H9 (cell line): ENCODE measurements at regions not wholly inside any gene's neighbourhood (a gene's known extent, or its start where the extent isn't known, plus 50 kb on each side); places are given as distances from the start of the nearest gene placed in this dataset.

Experiments used
- DNase-seq: peaks from one replicate; pipeline ENCODE4 v3.0.0-alpha.2; 2017
- H2AFZ ChIP-seq: one replicate; pipeline ENCODE4 v1.6.1; 2013; ENCODE audit warnings: mild to moderate bottlenecking, low read length, control low read depth, moderate library complexity
- H2AK5ac ChIP-seq: 2 replicates; pipeline ENCODE4 v1.6.1; 2013; ENCODE audit warnings: low read length, control low read depth, mixed read lengths; ENCODE audit not compliant: insufficient read length
- H2BK120ac ChIP-seq: one replicate; pipeline ENCODE4 v1.6.1; 2013; ENCODE audit warnings: low read depth, mild to moderate bottlenecking, low read length, control low read depth, inconsistent platforms; ENCODE audit not compliant: poor library complexity, severe bottlenecking
- H2BK12ac ChIP-seq: 2 replicates; pipeline ENCODE4 v1.6.1; 2013; ENCODE audit warnings: low read length, control low read depth, mixed read lengths, low read depth; ENCODE audit not compliant: insufficient read length
- H2BK15ac ChIP-seq: 2 replicates; pipeline ENCODE4 v1.6.1; 2013; ENCODE audit warnings: low read depth, low read length, control low read depth
- H2BK20ac ChIP-seq: one replicate; pipeline ENCODE4 v1.6.1; 2013; ENCODE audit warnings: low read depth, mild to moderate bottlenecking, low read length, control low read depth, inconsistent platforms; ENCODE audit not compliant: poor library complexity, severe bottlenecking
- H2BK5ac ChIP-seq: 2 replicates; pipeline ENCODE4 v1.6.1; 2013; ENCODE audit warnings: low read length, control low read depth, mixed read lengths; ENCODE audit not compliant: insufficient read length
- H3K14ac ChIP-seq: 2 replicates; pipeline ENCODE4 v1.6.1; 2013; ENCODE audit warnings: low read length, control low read depth; ENCODE audit not compliant: insufficient read depth
- H3K18ac ChIP-seq: 2 replicates; pipeline ENCODE4 v1.6.1; 2013; ENCODE audit warnings: low read depth, mild to moderate bottlenecking, mixed read lengths, low read length, control low read depth; ENCODE audit not compliant: insufficient read length
- H3K23ac ChIP-seq: 2 replicates; pipeline ENCODE4 v1.6.1; 2013; ENCODE audit warnings: low read length, control low read depth, mixed read lengths, low read depth; ENCODE audit not compliant: insufficient read length
- H3K23me2 ChIP-seq: 2 replicates; pipeline ENCODE4 v1.6.1; 2013; ENCODE audit warnings: low read depth, mild to moderate bottlenecking, mixed read lengths, low read length, control low read depth; ENCODE audit not compliant: insufficient read length, poor library complexity, severe bottlenecking
- H3K27ac ChIP-seq: 2 replicates; pipeline ENCODE4 v1.5.1; 2013; ENCODE audit warnings: low read length, control low read depth, mixed read lengths, low read depth; ENCODE audit not compliant: insufficient read length
- H3K27me3 ChIP-seq: 2 replicates; pipeline ENCODE4 v1.6.1; 2013; ENCODE audit warnings: low read length, control low read depth, inconsistent platforms; ENCODE audit not compliant: insufficient read depth
- H3K4ac ChIP-seq: 2 replicates; pipeline ENCODE4 v1.6.1; 2013; ENCODE audit warnings: low read depth, mild to moderate bottlenecking, control low read depth, inconsistent platforms, low read length, moderate library complexity
- H3K4me1 ChIP-seq: 2 replicates; pipeline ENCODE4 v1.6.1; 2013; ENCODE audit warnings: low read length, control low read depth, inconsistent platforms; ENCODE audit not compliant: insufficient read depth
- H3K4me2 ChIP-seq: 2 replicates; pipeline ENCODE4 v1.6.1; 2013; ENCODE audit warnings: low read length, control low read depth, mixed read lengths; ENCODE audit not compliant: insufficient read length, insufficient read depth
- H3K56ac ChIP-seq: 2 replicates; pipeline ENCODE4 v1.6.1; 2013; ENCODE audit warnings: low read depth, mild to moderate bottlenecking, mixed read lengths, low read length, control low read depth; ENCODE audit not compliant: insufficient read length
- H3K79me1 ChIP-seq: 2 replicates; pipeline ENCODE4 v1.6.1; 2013; ENCODE audit warnings: low read depth, mild to moderate bottlenecking, moderate library complexity, low read length, control low read depth, inconsistent platforms; ENCODE audit not compliant: insufficient read depth, poor library complexity, severe bottlenecking
- H3K79me2 ChIP-seq: 2 replicates; pipeline ENCODE4 v1.6.1; 2013; ENCODE audit warnings: low read length, control low read depth, inconsistent platforms; ENCODE audit not compliant: insufficient read depth
- H3K9ac ChIP-seq: 2 replicates; pipeline ENCODE4 v1.6.1; 2013; ENCODE audit warnings: low read length, control low read depth, mixed read lengths; ENCODE audit not compliant: insufficient read length; ENCODE audit errors: extremely low read depth
- H3K9me3 ChIP-seq: one replicate; pipeline ENCODE4 v1.6.1; 2013; ENCODE audit warnings: low read depth, low read length, inconsistent platforms; ENCODE audit not compliant: control insufficient read depth
- H3T11ph ChIP-seq: one replicate; pipeline ENCODE4 v1.6.1; 2013; ENCODE audit warnings: mild to moderate bottlenecking, low read length, control low read depth, inconsistent platforms
- H4K20me1 ChIP-seq: one replicate; pipeline ENCODE4 v1.6.1; 2013; ENCODE audit not compliant: control insufficient read depth, insufficient read length, insufficient read depth
- H4K5ac ChIP-seq: 2 replicates; pipeline ENCODE4 v1.6.1; 2013; ENCODE audit warnings: low read depth, mild to moderate bottlenecking, mixed read lengths, low read length, control low read depth; ENCODE audit not compliant: insufficient read length
- H4K8ac ChIP-seq: replicated peaks from 2 replicates; pipeline ENCODE4 v1.6.1; 2013; ENCODE audit warnings: low read length, control low read depth, mixed read lengths, low read depth; ENCODE audit not compliant: insufficient read length
- H4K91ac ChIP-seq: 2 replicates; pipeline ENCODE4 v1.6.1; 2013; ENCODE audit warnings: low read depth, mild to moderate bottlenecking, moderate library complexity, mixed read lengths, low read length, control low read depth; ENCODE audit not compliant: insufficient read length
- H3K27ac Mint-ChIP-seq, 3 experiments: 2 replicates in 2 of 3; 3 replicates in 1 of 3; pipeline ENCODE4 v1.8.0; 2020 to 2021; ENCODE audit warnings: mixed read lengths in 3 of 3, mild to moderate bottlenecking in 1 of 3, moderate library complexity in 1 of 3
- H3K27me3 Mint-ChIP-seq: 2 replicates; pipeline ENCODE4 v1.8.0; 2021; ENCODE audit warnings: low read depth, mild to moderate bottlenecking, moderate library complexity, mixed read lengths
- H3K36me3 Mint-ChIP-seq, 3 experiments: 2 replicates in 2 of 3; 3 replicates in 1 of 3; pipeline ENCODE4 v1.8.0; 2020 to 2021; ENCODE audit warnings: low read depth in 3 of 3, mixed read lengths in 3 of 3; ENCODE audit not compliant: insufficient read depth in 1 of 3
- H3K4me1 Mint-ChIP-seq, 2 experiments: 2 replicates each; pipeline ENCODE4 v1.8.0; 2020; ENCODE audit warnings: mixed read lengths in 2 of 2
- H3K4me3 Mint-ChIP-seq, 2 experiments: 2 replicates in 1 of 2; 3 replicates in 1 of 2; pipeline ENCODE4 v1.8.0; 2020 to 2021; ENCODE audit warnings: mild to moderate bottlenecking in 2 of 2, mixed read lengths in 2 of 2, moderate library complexity in 1 of 2
- H3K9me3 Mint-ChIP-seq, 2 experiments: 2 replicates in 1 of 2; 3 replicates in 1 of 2; pipeline ENCODE4 v1.8.0; 2020; ENCODE audit warnings: mild to moderate bottlenecking in 2 of 2, mixed read lengths in 2 of 2, moderate library complexity in 1 of 2
- CTCF ChIP-seq: fragments of 200-600 bp; sonication (generic); conservative IDR thresholded peaks from 3 replicates; pipeline ENCODE4 v1.8.0; 2021; ENCODE audit warnings: antibody characterized with exemption, mild to moderate bottlenecking
- WGBS: extraction: QIAGEN DNeasy Blood & Tissue Kit; methylation state at CpG from one replicate; pipeline ENCODE4 v1.1.7; 2013; ENCODE audit warnings: missing lambda C conversion rate, low lambda C conversion rate, mixed read lengths; ENCODE audit not compliant: insufficient read length; ENCODE audit errors: extremely low coverage; 5-methylcytosine and 5-hydroxymethylcytosine counted together

- Histone ChIP-seq H3T11ph (no peak overlapping the region), H3K9ac (no peak overlapping the region), H2BK12ac (no peak overlapping the region), H2BK120ac (no peak overlapping the region), H3K14ac (no peak overlapping the region), H3K79me1 (no peaks in the 10 kb centered on the region), H4K91ac (no peak overlapping the region), H3K23me2 (no peaks in the 10 kb centered on the region), H2AFZ (no peak overlapping the region), H2BK15ac (no peak overlapping the region), H3K27ac (no peak overlapping the region), H2AK5ac (no peak overlapping the region), H3K4ac (no peak overlapping the region), H3K18ac (no peak overlapping the region), H4K5ac (no peak overlapping the region), H4K8ac (no peak overlapping the region), H3K56ac (no peak overlapping the region), H4K20me1 (no peaks in the 10 kb centered on the region), H2BK20ac (no peak overlapping the region), H3K27me3 (no peaks in the 10 kb centered on the region), H3K4me1 (peaks cover 3% of the 10 kb centered on the region; the same call in 1 of the 2 replicates), H3K4me2 (no peak overlapping the region), H3K79me2 (no peaks in the 10 kb centered on the region), H2BK5ac (no peak overlapping the region), H3K23ac (no peak overlapping the region), H3K9me3 (no peaks in the 10 kb centered on the region)
- peaks cover 3% of the 10 kb centered on the region in 2 experiments for H3K4me1 Mint-ChIP-seq
- DNase-seq: no peak
- no peak overlapping the region for H3K4me3 Mint-ChIP-seq
- no CpG with 5 or more reads among the region's 1 CpG for WGBS
- no peak for TF ChIP-seq CTCF
- no peaks in the 10 kb centered on the region; a peak in 1 of 7 replicates for H3K36me3 Mint-ChIP-seq
- H3K27me3 Mint-ChIP-seq: no peaks in the 10 kb centered on the region
- H3K9me3 Mint-ChIP-seq: no peaks in the 10 kb centered on the region
- no peak overlapping the region for H3K27ac Mint-ChIP-seq
Measured at GRCh38 chr20:11013801-11014200, 340.0 kb upstream of the JAG1 start.
